HepG2 (cell line): ENCODE measurements at regions not wholly inside any gene's neighbourhood (a gene's known extent, or its start where the extent isn't known, plus 50 kb on each side); places are given as distances from the start of the nearest gene placed in this dataset.

ENCODE experiments used
- ATAC-seq: fragments of 200-7000 bp; cut with Tn5 transposase; 3 replicates; pipeline ENCODE4 v1.9.1; 2020; ENCODE audit warnings: mild to moderate bottlenecking, moderate library complexity
- BruUV-seq: library from RNA; stranded (reverse); fragments of 400-500 nt; replicated peaks from 2 replicates; lab custom pipeline; 2021; lab: Mats Ljungman, UMichigan
- CTCF ChIA-PET: fragments of 300-600 bp; formaldehyde crosslinking; extraction: SDS; loops from one replicate; lab custom pipeline; 2021; ENCODE audit warnings: low total read pairs, inconsistent platforms, low intra/inter-chr PET ratio; lab: Yijun Ruan, JAX
- POLR2A ChIA-PET: fragments of 350-600 bp; sonication (Branson Sonifier 250); formaldehyde crosslinking; loops from one replicate; lab custom pipeline; 2020; ENCODE audit warnings: antibody characterized with exemption, inconsistent platforms; lab: Yijun Ruan, JAX
- DNase-seq: peaks from one replicate; pipeline ENCODE4 v3.0.0-alpha.2; 2015; ENCODE audit warnings: low spot score
- FAIRE-seq: peaks from 3 replicates; lab custom pipeline; 2011; peaks lifted over from hg19 to GRCh38; lab: Jason Lieb, UNC
- H2AFZ ChIP-seq: one replicate; pipeline ENCODE4 v1.6.1; 2011; ENCODE audit warnings: low read length, inconsistent platforms
- H3K27ac ChIP-seq: fragments of 300-600 bp; 3 replicates; pipeline ENCODE4 v1.8.0; 2011; ENCODE audit warnings: mixed run types, mild to moderate bottlenecking, mixed read lengths, low read length, inconsistent platforms; ENCODE audit not compliant: insufficient read depth; ENCODE audit errors: extremely low read length
- H3K27me3 ChIP-seq, 2 experiments: fragments of 200-600 bp in 1 of 2; 2 replicates in 1 of 2; 3 replicates in 1 of 2; pipeline versions ENCODE4 v1.6.0 to v1.8.0; 2011; ENCODE audit warnings: low read length in 2 of 2, mild to moderate bottlenecking in 2 of 2, moderate library complexity in 2 of 2, inconsistent platforms in 1 of 2; ENCODE audit not compliant: insufficient read depth in 2 of 2, control insufficient read depth in 1 of 2
- H3K36me3 ChIP-seq, 2 experiments: fragments of 200-600 bp in 1 of 2; replicated peaks in 1 of 2; 2 replicates in 1 of 2; 3 replicates in 1 of 2; pipeline versions ENCODE4 v1.5.1 to v1.8.0; 2011; ENCODE audit warnings: low read length in 2 of 2, inconsistent platforms in 1 of 2; ENCODE audit not compliant: insufficient read depth in 2 of 2, control insufficient read depth in 1 of 2
- H3K4me1 ChIP-seq: 2 replicates; pipeline ENCODE4 v1.5.1; 2012; ENCODE audit warnings: low read length, inconsistent platforms; ENCODE audit not compliant: insufficient read depth
- H3K4me2 ChIP-seq: 2 replicates; pipeline ENCODE4 v1.6.0; 2011; ENCODE audit warnings: low read depth, low read length, inconsistent platforms
- H3K4me3 ChIP-seq, 3 experiments: fragments of 200-600 bp in 1 of 3; sonication (generic), shearing (Covaris generic) in 1 of 3; replicated peaks in 1 of 3; 2 replicates each; pipeline ENCODE4 v1.5.1; 2011 to 2016; ENCODE audit warnings: low read length in 3 of 3, inconsistent platforms in 2 of 3, low read depth in 2 of 3, mild to moderate bottlenecking in 2 of 3, control low read depth in 1 of 3, mixed read lengths in 1 of 3; ENCODE audit not compliant: insufficient read depth in 1 of 3
- H3K79me2 ChIP-seq: one replicate; pipeline ENCODE4 v1.6.1; 2011; ENCODE audit warnings: low read length, inconsistent platforms; ENCODE audit not compliant: insufficient read depth
- H3K9ac ChIP-seq: 2 replicates; pipeline ENCODE4 v1.6.0; 2011; ENCODE audit warnings: mild to moderate bottlenecking, low read depth, low read length, inconsistent platforms; ENCODE audit not compliant: insufficient read depth
- H3K9me3 ChIP-seq: 2 replicates; pipeline ENCODE4 v1.5.1; 2012; ENCODE audit warnings: mild to moderate bottlenecking, low read length
- H4K20me1 ChIP-seq: 2 replicates; pipeline ENCODE4 v1.6.0; 2011; ENCODE audit warnings: inconsistent platforms, mild to moderate bottlenecking, low read length, moderate library complexity; ENCODE audit not compliant: insufficient read depth
- HOXA7 ChIP-seq: sonication (generic); formaldehyde crosslinking; IDR thresholded peaks from 2 replicates; pipeline ENCODE4 v1.8.1; 2022; ENCODE audit warnings: mild to moderate bottlenecking, missing genetic modification reagents, moderate library complexity
- MAFF ChIP-seq: IDR thresholded peaks from 2 replicates; pipeline ENCODE4 v1.6.1; 2011; ENCODE audit warnings: low read depth, low read length, improper control_type of control experiment
- MAFK ChIP-seq, 2 experiments: IDR thresholded peaks in 1 of 2; conservative IDR thresholded peaks in 1 of 2; 2 replicates each; pipeline ENCODE4 v1.6.1; 2011; ENCODE audit warnings: improper control_type of control experiment in 2 of 2, low read length in 2 of 2
- NPAS2 ChIP-seq: sonication (generic); formaldehyde crosslinking; IDR thresholded peaks from 2 replicates; pipeline ENCODE4 v1.8.0; 2022; ENCODE audit warnings: mild to moderate bottlenecking, missing genetic modification reagents, borderline replicate concordance
- NR2C2 ChIP-seq: sonication (generic); formaldehyde crosslinking; IDR thresholded peaks from 2 replicates; pipeline ENCODE4 v1.4.0; 2020; ENCODE audit warnings: missing genetic modification reagents, mild to moderate bottlenecking, moderate library complexity, borderline replicate concordance
- NRL ChIP-seq: sonication (generic); formaldehyde crosslinking; IDR thresholded peaks from 2 replicates; pipeline ENCODE4 v1.5.0; 2020; ENCODE audit warnings: missing genetic modification reagents, mild to moderate bottlenecking, moderate library complexity, borderline replicate concordance
- PHB2 ChIP-seq: fragments of 450-650 bp; IDR thresholded peaks from 2 replicates; pipeline ENCODE4 v1.6.1; 2018; ENCODE audit not compliant: partially characterized antibody
- RFXAP ChIP-seq: sonication (generic); formaldehyde crosslinking; IDR thresholded peaks from 2 replicates; pipeline ENCODE4 v1.4.0; 2020; ENCODE audit warnings: missing genetic modification reagents, borderline replicate concordance
- ZBTB7B ChIP-seq: sonication (generic); formaldehyde crosslinking; IDR thresholded peaks from 2 replicates; pipeline ENCODE4 v1.4.0; 2020; ENCODE audit warnings: missing genetic modification reagents
- ZNF180 ChIP-seq: sonication (generic); formaldehyde crosslinking; IDR thresholded peaks from 2 replicates; pipeline ENCODE4 v1.4.0; 2020; ENCODE audit warnings: low read depth, missing genetic modification reagents, borderline replicate concordance
- ZNF24 ChIP-seq: fragments of 450-650 bp; IDR thresholded peaks from 2 replicates; pipeline ENCODE4 v1.6.1; 2017; ENCODE audit warnings: antibody characterized with exemption, mild to moderate bottlenecking
- ZNF329 ChIP-seq: sonication (generic); formaldehyde crosslinking; IDR thresholded peaks from 2 replicates; pipeline ENCODE4 v1.9.0; 2021; ENCODE audit warnings: low read depth, mild to moderate bottlenecking, missing genetic modification reagents
- WGBS: methylation state at CpG from one replicate; pipeline ENCODE4 v1.1.6; 2017; ENCODE audit warnings: low lambda C conversion rate; 5-methylcytosine and 5-hydroxymethylcytosine counted together
- in situ Hi-C: cut with HindIII; loops from 2 replicates; pipeline ENCODE4 v1.10.0; 2017; ENCODE audit warnings: low pct_unique_long_range_greater_than_20kb; ENCODE audit not compliant: extremely low pct_ligation_motif_present
- intact Hi-C: fragments of 100-400 bp; cut with micrococcal nuclease; formaldehyde crosslinking; loops from one replicate; pipeline ENCODE4 v1.10.0; 2022; ENCODE audit not compliant: unreplicated experiment

DNA sequence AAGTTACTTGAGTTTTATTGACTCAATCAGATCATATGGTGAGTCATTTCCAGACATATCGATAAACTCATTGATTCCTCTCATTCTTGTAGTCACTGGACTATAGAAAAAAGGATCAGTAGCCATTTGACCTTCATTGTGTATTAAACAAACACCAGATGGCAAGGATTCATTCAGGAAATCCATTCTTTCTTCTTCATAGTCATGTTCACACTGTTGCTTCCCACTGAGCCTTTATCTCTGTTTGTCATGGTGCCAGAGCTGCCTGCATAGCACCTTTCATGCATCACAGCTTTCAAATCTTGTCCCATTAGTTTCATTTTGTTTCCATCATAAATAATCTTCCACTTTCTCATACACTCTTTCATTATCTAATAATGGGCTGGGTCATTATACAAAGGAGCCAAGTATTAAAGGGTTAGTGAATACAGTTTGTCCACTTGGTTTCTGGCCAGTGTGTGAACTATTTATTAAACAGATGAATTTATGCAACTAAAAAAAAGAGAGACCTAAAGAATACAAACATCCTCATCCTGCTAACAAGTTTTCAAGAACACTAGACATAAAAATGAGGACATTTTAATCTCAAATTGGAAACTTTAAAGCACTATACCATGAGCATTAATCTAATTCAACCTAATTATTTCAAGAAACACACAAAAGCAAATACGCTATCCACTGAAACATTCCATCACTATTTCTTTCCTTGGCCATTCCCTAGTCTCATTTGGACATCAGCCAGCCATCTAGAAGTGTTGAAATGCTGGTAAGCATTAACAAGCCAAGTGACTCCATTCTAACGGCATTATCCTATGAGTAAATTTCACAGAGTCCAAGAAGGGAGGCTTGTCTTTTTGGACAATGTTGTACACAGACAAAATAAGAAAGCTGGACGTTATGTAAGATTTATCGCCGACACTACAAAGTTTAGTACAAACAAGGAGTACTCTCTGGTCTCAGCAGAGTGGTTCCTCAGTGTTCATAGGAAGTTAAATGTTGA is 476.5 kb downstream of the FOXG1 start:
- no TSS peak for BruUV-seq
- 37% methylated on average over 6 of the region's 6 CpGs for WGBS
- ATAC-seq (no peak), FAIRE-seq (no peak), DNase-seq (no peak)
- Histone ChIP-seq H3K4me2 (no peak overlapping the region), H3K9ac (no peak overlapping the region), H3K27ac (no peak overlapping the region), H3K79me2 (no peaks in the 10 kb centered on the region), H3K36me3 (no peaks in the 10 kb centered on the region), H4K20me1 (no peaks in the 10 kb centered on the region), H3K4me3 (no peak overlapping the region), H3K9me3 (peaks cover 85% of the 10 kb centered on the region), H3K27me3 (no peaks in the 10 kb centered on the region), H2AFZ (no peak overlapping the region), H3K4me1 (no peaks in the 10 kb centered on the region)
- ChIA-PET CTCF (no interaction called here), POLR2A (no interaction called here)
- in situ Hi-C loops (no loop called here), intact Hi-C loops (no loop called here)
- TF ChIP-seq PHB2 (no peak), RFXAP (CRISPR knock-in tag) (no peak), MAFK (conservative IDR thresholded peaks at IDR 0.05 in 1 of 2, IDR thresholded peaks at IDR 0.05 in 1 of 2; ENCODE audit: low read length in 2 of 2) (0 out of 4 replicates have a peak, but pooled peaks of 1 of the 2 experiments have one; percentile 6)
- TF ChIP-seq, all 625 proteins: peak for 1

- in situ Hi-C loops (no loop called here), intact Hi-C loops (no loop called here)
- no peak overlapping the region for H2AFZ ChIP-seq
- H3K4me1 ChIP-seq = no peaks in the 10 kb centered on the region
- TF ChIP-seq NRL = no peak
- no peak for TF ChIP-seq ZNF329 (CRISPR knock-in tag)
- no peak for TF ChIP-seq NPAS2 (CRISPR knock-in tag)
- no peak for TF ChIP-seq NR2C2 (CRISPR knock-in tag)
- no peak for TF ChIP-seq HOXA7 (CRISPR knock-in tag)
- peak; percentile 59; the same call in 1 of the 2 replicates for TF ChIP-seq MAFF
- TF ChIP-seq ZNF180 (CRISPR knock-in tag) = no peak
- no peak for TF ChIP-seq ZNF24
- TF ChIP-seq ZBTB7B (CRISPR knock-in tag) = no peak
- TF ChIP-seq MAFK (conservative IDR thresholded peaks at IDR 0.05 in 1 of 2, IDR thresholded peaks at IDR 0.05 in 1 of 2; ENCODE audit: low read length in 2 of 2) = peak; percentile 82 to 84
- H3K36me3 ChIP-seq = no peaks in the 10 kb centered on the region
- CTCF ChIA-PET = no interaction called here
- peaks cover 70% of the 10 kb centered on the region for H3K9me3 ChIP-seq
- H3K9ac ChIP-seq = no peak overlapping the region
- 1% methylated on average over 1 of the region's 1 CpG for WGBS
- DNase-seq (no peak), FAIRE-seq (no peak), ATAC-seq (no peak)
- H3K27ac ChIP-seq = no peak overlapping the region
- no peak overlapping the region for H3K4me2 ChIP-seq
- no peaks in the 10 kb centered on the region for H3K79me2 ChIP-seq
- no peak overlapping the region for H3K4me3 ChIP-seq
- H4K20me1 ChIP-seq = no peaks in the 10 kb centered on the region
- POLR2A ChIA-PET = no interaction called here
- no TSS peak for BruUV-seq
- no peaks in the 10 kb centered on the region for H3K27me3 ChIP-seq
Measured at GRCh38 chr14:29255692-29256091, 489.1 kb downstream of the FOXG1 start.
